Activated T-helper 17 cell treated with anti-CD3 and anti-CD28 coated beads, Interleukin-2, amount 50 U/mL, for 72 hours (primary cell): ENCODE measurements at regions not wholly inside any gene's neighbourhood (a gene's known extent, or its start where the extent isn't known, plus 50 kb on each side); places are given as distances from the start of the nearest gene placed in this dataset.

ENCODE experiments used
- ATAC-seq: fragments of 150-1000 bp; cut with Tn5 transposase; replicated peaks from 2 replicates; pipeline ENCODE4 v1.10.0; 2021; ENCODE audit warnings: mild to moderate bottlenecking, moderate library complexity
- H3K27ac Mint-ChIP-seq: one replicate; pipeline ENCODE4 v1.8.0; 2022; ENCODE audit warnings: mixed read lengths
- H3K27me3 Mint-ChIP-seq: one replicate; pipeline ENCODE4 v1.8.0; 2022; ENCODE audit warnings: mixed read lengths
- H3K36me3 Mint-ChIP-seq: one replicate; pipeline ENCODE4 v1.8.0; 2022; ENCODE audit warnings: low read depth, mild to moderate bottlenecking, mixed read lengths
- H3K4me1 Mint-ChIP-seq: one replicate; pipeline ENCODE4 v1.8.0; 2022; ENCODE audit warnings: mixed read lengths
- H3K4me3 Mint-ChIP-seq: one replicate; pipeline ENCODE4 v1.8.0; 2022; ENCODE audit warnings: mild to moderate bottlenecking, mixed read lengths
- H3K9me3 Mint-ChIP-seq: one replicate; pipeline ENCODE4 v1.8.0; 2022; ENCODE audit warnings: mixed read lengths

GRCh38 chr13:80140685-80141084, 200.2 kb downstream of the SPRY2 start:
- Mint-ChIP-seq H3K4me1 (no peaks in the 10 kb centered on the region), H3K4me3 (no peak overlapping the region), H3K36me3 (no peaks in the 10 kb centered on the region)

DNA sequence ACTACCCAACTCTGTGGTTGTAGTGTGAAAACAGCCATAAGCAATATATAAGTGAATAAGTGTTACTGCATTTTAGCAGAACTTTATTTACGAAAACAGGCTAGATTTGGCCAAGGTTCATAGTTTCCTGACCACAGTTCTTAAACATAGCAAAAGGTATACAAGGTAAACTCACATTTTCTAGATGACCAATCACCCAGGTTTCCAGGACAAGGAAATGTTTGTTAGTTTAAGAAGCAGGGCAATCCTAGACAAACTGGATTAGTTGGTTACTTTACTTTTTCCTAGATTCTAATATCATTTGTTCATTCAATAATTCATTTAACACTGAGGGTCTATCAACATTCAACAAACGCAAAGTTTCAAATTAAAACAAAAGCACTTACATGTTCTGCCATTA, 201.7 kb downstream of the SPRY2 start:
- H3K27ac Mint-ChIP-seq: no peak overlapping the region
- H3K27me3 Mint-ChIP-seq: no peaks in the 10 kb centered on the region
- no peaks in the 10 kb centered on the region for H3K4me1 Mint-ChIP-seq
- H3K36me3 Mint-ChIP-seq: no peaks in the 10 kb centered on the region
- ATAC-seq: no peak
- H3K9me3 Mint-ChIP-seq: no peaks in the 10 kb centered on the region
- no peak overlapping the region for H3K4me3 Mint-ChIP-seq

More at GRCh38 chr13:80140685-80141084, 200.2 kb downstream of the SPRY2 start:
- no peak for ATAC-seq
- H3K27me3 Mint-ChIP-seq: no peaks in the 10 kb centered on the region
- no peak overlapping the region for H3K27ac Mint-ChIP-seq
- no peaks in the 10 kb centered on the region for H3K9me3 Mint-ChIP-seq

DNA sequence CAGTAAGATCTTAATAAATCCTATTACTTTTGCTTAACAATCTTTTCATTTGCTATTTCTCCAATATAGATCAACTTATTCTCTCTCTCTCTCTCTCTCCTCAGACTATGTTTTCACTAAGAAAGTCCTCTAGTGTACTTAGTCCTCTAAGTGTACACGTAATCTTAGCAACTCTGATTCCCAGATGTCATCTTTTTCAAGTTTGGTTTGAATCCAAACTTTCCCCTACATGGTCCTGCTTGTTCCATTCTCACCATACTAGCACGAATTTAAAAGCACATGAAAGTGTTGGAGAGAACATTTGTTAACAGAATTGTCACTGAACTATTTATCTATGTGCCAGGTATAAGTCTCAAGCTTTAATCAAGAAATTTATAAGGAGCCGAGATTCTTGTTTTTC, 202.9 kb downstream of the SPRY2 start:
- H3K9me3 Mint-ChIP-seq: no peaks in the 10 kb centered on the region
- no peaks in the 10 kb centered on the region for H3K4me1 Mint-ChIP-seq
- no peak overlapping the region for H3K4me3 Mint-ChIP-seq
- H3K27ac Mint-ChIP-seq: no peak overlapping the region
- no peaks in the 10 kb centered on the region for H3K36me3 Mint-ChIP-seq
- H3K27me3 Mint-ChIP-seq: no peaks in the 10 kb centered on the region
- no peak for ATAC-seq

DNA sequence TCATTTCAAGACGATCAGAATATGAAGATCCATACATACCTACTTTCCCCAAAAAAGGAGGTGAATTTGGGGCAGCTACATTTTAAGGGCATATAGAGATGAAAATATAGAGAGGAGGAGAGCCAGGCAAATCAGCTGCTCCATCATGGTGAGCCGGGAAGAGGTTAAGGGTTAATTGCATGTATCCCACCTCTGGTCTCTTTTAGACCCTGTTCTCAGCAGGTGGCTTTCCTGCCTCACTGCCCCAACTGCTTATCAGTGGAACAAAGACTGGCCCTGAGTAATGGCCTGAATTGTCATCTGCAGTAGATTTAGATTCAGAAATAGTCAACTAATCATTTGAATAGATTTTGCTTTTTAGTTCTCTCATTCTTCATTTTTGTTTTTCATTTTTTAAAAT, 206.6 kb downstream of the SPRY2 start:
- Mint-ChIP-seq H3K4me3 (no peak overlapping the region), H3K36me3 (no peaks in the 10 kb centered on the region), H3K27ac (no peak overlapping the region), H3K27me3 (no peaks in the 10 kb centered on the region), H3K9me3 (no peaks in the 10 kb centered on the region), H3K4me1 (no peaks in the 10 kb centered on the region)
- no peak for ATAC-seq

DNA sequence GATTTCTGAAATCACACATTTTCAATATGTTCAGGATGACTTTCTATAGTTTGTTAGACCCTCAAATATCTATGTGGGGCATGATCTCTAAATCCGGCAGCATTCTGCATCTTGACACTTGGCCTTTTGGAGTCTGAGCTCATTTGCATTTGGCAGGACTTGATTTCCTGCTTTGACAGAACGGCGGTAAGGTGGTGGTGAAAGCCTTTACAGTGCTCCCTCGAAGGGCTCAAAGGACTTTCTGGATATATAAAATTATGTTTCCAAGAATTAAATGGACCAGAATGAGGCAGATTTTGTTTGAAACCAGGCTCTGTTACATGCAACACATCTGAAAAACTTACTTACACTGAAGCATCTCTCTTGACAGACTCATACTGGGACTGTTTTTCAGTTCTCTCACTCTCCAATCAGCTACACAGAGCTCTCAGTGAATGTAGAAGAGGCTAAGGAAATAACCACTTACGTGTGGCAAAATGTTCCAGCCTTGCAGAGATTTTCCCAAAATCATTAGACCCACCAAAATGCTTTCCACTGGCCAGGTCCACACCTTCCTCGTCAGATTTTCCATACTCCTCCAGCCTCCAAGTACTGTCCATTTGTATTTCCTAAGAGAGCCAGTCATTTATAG, 207.2 kb downstream of the SPRY2 start:
- no peaks in the 10 kb centered on the region for H3K36me3 Mint-ChIP-seq
- no peak for ATAC-seq
- no peaks in the 10 kb centered on the region for H3K27me3 Mint-ChIP-seq
- no peaks in the 10 kb centered on the region for H3K4me1 Mint-ChIP-seq
- H3K4me3 Mint-ChIP-seq: no peak overlapping the region
- no peak overlapping the region for H3K27ac Mint-ChIP-seq
- no peaks in the 10 kb centered on the region for H3K9me3 Mint-ChIP-seq

GRCh38 chr13:80132741-80133601, 208.0 kb downstream of the SPRY2 start:
- H3K27me3 Mint-ChIP-seq: no peaks in the 10 kb centered on the region
- H3K36me3 Mint-ChIP-seq: no peaks in the 10 kb centered on the region
- H3K27ac Mint-ChIP-seq: no peak overlapping the region
- H3K4me3 Mint-ChIP-seq: no peak overlapping the region
- no peaks in the 10 kb centered on the region for H3K9me3 Mint-ChIP-seq
- ATAC-seq: no peak
- H3K4me1 Mint-ChIP-seq: no peaks in the 10 kb centered on the region

GRCh38 chr13:80131204-80131603, 209.7 kb downstream of the SPRY2 start:
- no peaks in the 10 kb centered on the region for H3K27me3 Mint-ChIP-seq
- no peak overlapping the region for H3K27ac Mint-ChIP-seq
- H3K9me3 Mint-ChIP-seq: no peaks in the 10 kb centered on the region
- no peak overlapping the region for H3K4me3 Mint-ChIP-seq
- ATAC-seq: no peak
- H3K36me3 Mint-ChIP-seq: no peaks in the 10 kb centered on the region
- H3K4me1 Mint-ChIP-seq: no peaks in the 10 kb centered on the region

GRCh38 chr13:80126389-80127068, 214.4 kb downstream of the SPRY2 start:
- H3K36me3 Mint-ChIP-seq: no peaks in the 10 kb centered on the region
- H3K4me3 Mint-ChIP-seq: no peak overlapping the region
- H3K4me1 Mint-ChIP-seq: no peaks in the 10 kb centered on the region
- no peaks in the 10 kb centered on the region for H3K9me3 Mint-ChIP-seq
- no peak overlapping the region for H3K27ac Mint-ChIP-seq
- ATAC-seq: no peak
- no peaks in the 10 kb centered on the region for H3K27me3 Mint-ChIP-seq

DNA sequence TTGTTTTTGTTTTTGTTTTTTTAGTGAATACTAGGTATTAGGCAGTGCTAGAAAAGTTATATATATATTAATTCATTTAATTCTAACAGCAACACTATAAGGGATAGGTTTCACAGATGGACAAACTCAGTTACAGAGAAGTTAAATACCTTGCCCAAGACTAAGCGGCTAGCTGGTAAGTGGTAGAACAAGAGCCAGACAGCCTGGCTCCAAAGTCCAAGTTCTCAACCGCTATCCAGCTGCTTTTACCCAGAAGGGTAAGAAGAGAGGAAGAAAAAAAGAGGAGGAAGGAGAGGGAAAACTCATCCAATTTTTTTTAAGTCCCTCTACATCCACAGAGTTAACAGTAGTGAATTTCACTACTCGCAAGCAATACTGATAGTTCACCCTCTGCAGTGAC, 217.0 kb downstream of the SPRY2 start:
- H3K36me3 Mint-ChIP-seq: no peaks in the 10 kb centered on the region
- H3K27me3 Mint-ChIP-seq: no peaks in the 10 kb centered on the region
- H3K27ac Mint-ChIP-seq: no peak overlapping the region
- no peak for ATAC-seq
- no peaks in the 10 kb centered on the region for H3K9me3 Mint-ChIP-seq
- H3K4me3 Mint-ChIP-seq: no peak overlapping the region
- no peaks in the 10 kb centered on the region for H3K4me1 Mint-ChIP-seq

GRCh38 chr13:80121038-80121437, 219.9 kb downstream of the SPRY2 start:
- no peak for ATAC-seq
- no peaks in the 10 kb centered on the region for H3K9me3 Mint-ChIP-seq
- no peak overlapping the region for H3K27ac Mint-ChIP-seq
- H3K4me1 Mint-ChIP-seq: no peaks in the 10 kb centered on the region
- no peaks in the 10 kb centered on the region for H3K27me3 Mint-ChIP-seq
- H3K4me3 Mint-ChIP-seq: no peak overlapping the region
- H3K36me3 Mint-ChIP-seq: no peaks in the 10 kb centered on the region

- H3K27me3 Mint-ChIP-seq: no peaks in the 10 kb centered on the region
- no peak for ATAC-seq
Observed at GRCh38 chr13:80118506-80118905, 222.4 kb downstream of the SPRY2 start.

DNA sequence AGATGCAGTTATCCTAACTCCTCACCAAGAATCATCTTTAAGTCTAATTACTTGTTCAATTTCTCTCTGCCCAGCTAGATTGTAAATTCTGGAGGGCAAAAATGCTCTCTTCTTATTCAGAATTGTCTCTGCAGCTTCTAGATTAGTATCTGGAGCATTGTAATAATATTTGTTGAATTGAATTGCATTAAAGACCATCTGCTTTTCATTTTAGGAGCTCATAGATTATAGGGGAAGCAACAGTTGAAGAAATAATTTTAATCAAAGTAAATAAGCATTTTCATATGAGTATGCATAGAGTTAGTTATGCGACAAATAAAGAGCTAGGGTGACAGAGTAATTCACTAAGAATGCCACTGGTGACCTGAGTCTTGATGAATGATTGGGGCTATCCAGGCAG, 222.8 kb downstream of the SPRY2 start:
- H3K27me3 Mint-ChIP-seq: no peaks in the 10 kb centered on the region
- ATAC-seq: no peak
- H3K4me3 Mint-ChIP-seq: no peak overlapping the region
- H3K36me3 Mint-ChIP-seq: no peaks in the 10 kb centered on the region
- H3K27ac Mint-ChIP-seq: no peak overlapping the region
- H3K9me3 Mint-ChIP-seq: no peaks in the 10 kb centered on the region
- no peaks in the 10 kb centered on the region for H3K4me1 Mint-ChIP-seq

More at GRCh38 chr13:80118506-80118905, 222.4 kb downstream of the SPRY2 start:
- H3K9me3 Mint-ChIP-seq: no peaks in the 10 kb centered on the region
- H3K4me3 Mint-ChIP-seq: no peak overlapping the region
- H3K36me3 Mint-ChIP-seq: no peaks in the 10 kb centered on the region
- no peaks in the 10 kb centered on the region for H3K4me1 Mint-ChIP-seq
- no peak overlapping the region for H3K27ac Mint-ChIP-seq

DNA sequence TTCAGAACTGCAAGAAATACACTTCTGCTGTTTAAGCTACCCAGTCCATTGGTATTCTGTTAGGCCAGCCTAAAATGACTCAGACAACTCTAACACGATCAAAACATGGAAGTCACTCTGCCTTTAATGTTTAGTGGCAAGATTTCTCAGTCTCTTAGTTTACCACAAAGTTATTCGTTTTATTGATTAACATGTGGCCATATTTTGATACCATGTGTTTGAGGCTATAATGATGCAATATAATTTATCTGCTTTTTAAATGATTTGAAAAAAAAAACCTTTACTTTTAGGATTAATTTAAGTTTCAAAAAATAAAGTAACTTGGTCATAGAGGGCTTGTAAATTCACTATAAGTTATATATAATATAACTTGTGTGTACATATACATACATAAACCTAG, 223.4 kb downstream of the SPRY2 start:
- no peaks in the 10 kb centered on the region for H3K36me3 Mint-ChIP-seq
- no peaks in the 10 kb centered on the region for H3K27me3 Mint-ChIP-seq
- H3K9me3 Mint-ChIP-seq: no peaks in the 10 kb centered on the region
- H3K4me3 Mint-ChIP-seq: no peak overlapping the region
- no peak overlapping the region for H3K27ac Mint-ChIP-seq
- no peaks in the 10 kb centered on the region for H3K4me1 Mint-ChIP-seq
- ATAC-seq: no peak

GRCh38 chr13:80116107-80116506, 224.8 kb downstream of the SPRY2 start:
- ATAC-seq: no peak
- Mint-ChIP-seq H3K36me3 (no peaks in the 10 kb centered on the region), H3K9me3 (no peaks in the 10 kb centered on the region), H3K4me3 (no peak overlapping the region), H3K4me1 (no peaks in the 10 kb centered on the region), H3K27me3 (no peaks in the 10 kb centered on the region), H3K27ac (no peak overlapping the region)

- Mint-ChIP-seq H3K9me3 (no peaks in the 10 kb centered on the region), H3K4me3 (no peak overlapping the region), H3K36me3 (no peaks in the 10 kb centered on the region), H3K27me3 (no peaks in the 10 kb centered on the region), H3K27ac (no peak overlapping the region), H3K4me1 (no peaks in the 10 kb centered on the region)
- no peak for ATAC-seq
Observed at GRCh38 chr13:80115616-80116015, 225.3 kb downstream of the SPRY2 start.
